ENCODE measurements at regions not wholly inside any gene's neighbourhood (a gene's known extent, or its start where the extent isn't known, plus 50 kb on each side); places are given as distances from the start of the nearest gene placed in this dataset.
"Not testable (repeated sequence)": the region's sequence is repeated elsewhere in the genome, so short reads cannot be mapped to it uniquely, and the experiment has no call there.

DNA sequence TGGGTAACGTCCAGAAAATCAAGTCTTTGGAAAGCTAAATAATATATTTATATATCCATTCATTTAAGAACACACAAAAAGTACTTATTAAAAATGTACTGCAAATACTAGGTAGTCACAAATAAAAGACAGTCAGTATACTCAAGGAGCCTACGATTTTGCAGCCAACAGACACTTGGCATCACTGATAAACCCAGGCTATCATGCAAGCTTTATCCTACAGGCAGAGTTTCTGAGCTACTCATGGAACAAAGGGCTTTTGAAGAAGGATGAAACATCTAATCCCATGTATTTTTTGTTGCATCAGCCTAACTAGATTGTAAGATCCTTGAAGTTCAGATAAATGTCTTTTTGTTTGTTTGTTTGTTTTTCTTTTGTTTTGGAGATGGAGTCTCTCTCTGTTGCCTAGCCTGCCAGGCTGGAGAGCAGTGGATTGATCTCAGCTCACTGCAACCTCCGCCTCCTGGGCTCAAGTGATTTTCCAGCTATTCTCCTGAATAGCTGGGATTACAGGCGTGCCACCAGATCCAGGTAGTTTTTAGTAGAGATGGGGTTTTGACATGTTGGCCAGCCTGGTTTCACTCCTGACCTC, 319.4 kb upstream of the MDFIC2 start:
- DNase-seq (ENCODE audit: low read depth): no peak

DNA sequence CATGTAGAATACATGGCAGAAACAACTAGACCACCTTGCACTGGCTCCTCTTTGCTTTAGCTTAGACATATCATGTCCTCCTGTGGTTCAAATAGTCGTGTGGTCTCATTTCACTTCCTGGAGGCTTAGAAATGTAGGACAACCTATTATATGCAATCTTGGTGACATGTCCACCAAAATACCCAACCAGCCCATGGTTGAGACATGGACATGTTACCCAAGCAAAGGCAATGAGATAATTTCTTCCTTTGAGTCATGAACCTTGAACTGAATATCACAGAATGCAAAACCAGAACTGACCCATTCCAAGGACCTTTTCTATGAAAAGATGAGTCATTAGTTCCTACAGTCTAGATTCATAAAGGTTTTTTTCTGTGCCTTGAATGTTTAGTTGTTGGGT, 309.0 kb upstream of the MDFIC2 start:
- no peak for DNase-seq (ENCODE audit: low read depth)

DNA sequence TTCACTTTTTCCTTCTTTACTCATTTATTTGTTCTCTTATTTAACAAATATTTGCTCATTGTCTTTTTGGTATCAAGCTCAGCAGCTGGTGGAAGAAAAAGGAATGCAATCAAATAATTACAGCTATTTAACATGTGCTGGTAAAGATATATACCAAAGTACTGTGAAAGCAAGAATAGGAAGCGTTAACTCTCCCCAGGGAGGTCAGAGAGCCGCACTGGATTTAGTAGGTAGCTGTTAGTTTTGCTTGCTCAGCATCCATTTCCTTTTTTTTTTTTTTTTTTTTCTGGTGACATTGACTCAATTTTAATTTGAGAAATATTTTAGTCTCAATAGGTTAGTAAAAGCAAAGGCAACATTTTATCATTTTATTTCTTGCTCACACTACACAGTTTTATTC, 308.5 kb upstream of the MDFIC2 start:
- DNase-seq (ENCODE audit: low read depth): no peak

DNA sequence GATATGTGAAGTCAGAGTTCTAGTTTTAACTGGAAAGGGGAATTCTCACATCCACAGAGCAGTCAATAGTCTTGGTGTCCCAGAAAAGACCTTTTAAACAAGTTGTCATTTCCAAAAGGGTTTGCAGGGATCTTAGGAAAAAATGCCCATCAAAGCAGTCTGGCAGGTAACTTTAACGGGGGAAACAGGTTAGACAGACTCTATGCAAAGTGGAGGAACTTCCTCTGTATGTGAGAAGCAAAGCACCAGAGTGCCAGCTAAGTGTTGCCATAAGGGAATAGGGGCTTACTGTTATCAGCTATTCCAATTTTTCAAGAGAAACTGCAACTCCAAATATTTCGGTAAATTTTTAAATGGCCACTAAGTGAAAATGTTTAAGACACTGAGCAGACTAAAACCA, 307.9 kb upstream of the MDFIC2 start:
- DNase-seq (ENCODE audit: low read depth): no peak

DNA sequence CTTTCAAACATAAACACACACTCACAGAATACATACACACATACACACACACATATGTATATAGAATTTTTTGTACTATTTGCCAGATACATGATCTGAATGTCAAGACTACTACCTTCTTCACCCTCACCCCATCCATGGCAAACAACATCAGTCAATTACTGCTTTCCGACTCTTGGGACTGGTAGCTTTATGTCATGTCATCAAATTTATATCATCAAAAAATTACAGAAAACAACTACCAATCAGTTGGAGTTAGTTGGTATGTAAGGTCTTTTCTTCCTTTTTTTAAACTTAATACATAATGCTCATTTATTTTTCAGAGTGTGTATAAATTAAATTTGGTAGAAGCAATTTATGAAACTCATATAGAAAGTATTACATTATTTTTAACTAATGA, 305.7 kb upstream of the MDFIC2 start:
- no peak for DNase-seq (ENCODE audit: low read depth)

DNA sequence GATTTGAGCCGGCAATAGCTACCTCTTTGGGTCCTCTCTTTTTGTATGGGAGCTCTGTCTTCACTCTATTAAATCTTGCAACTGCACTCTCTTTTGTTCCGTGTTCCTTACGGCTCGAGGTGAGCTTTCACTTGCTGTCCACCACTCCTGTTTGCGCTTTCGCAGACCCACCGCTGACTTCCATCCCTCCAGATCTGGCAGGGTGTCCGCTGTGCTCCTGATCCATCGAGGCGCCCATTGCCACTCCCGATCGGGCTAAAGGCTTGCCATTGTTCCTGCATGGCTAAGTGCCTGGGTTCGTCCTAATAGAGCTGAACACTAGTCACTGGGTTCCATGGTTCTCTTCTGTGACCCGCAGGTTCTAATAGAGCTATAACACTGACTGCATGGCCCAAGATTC, 304.9 kb upstream of the MDFIC2 start:
- DNase-seq (ENCODE audit: low read depth): not testable (repeated sequence)

DNA sequence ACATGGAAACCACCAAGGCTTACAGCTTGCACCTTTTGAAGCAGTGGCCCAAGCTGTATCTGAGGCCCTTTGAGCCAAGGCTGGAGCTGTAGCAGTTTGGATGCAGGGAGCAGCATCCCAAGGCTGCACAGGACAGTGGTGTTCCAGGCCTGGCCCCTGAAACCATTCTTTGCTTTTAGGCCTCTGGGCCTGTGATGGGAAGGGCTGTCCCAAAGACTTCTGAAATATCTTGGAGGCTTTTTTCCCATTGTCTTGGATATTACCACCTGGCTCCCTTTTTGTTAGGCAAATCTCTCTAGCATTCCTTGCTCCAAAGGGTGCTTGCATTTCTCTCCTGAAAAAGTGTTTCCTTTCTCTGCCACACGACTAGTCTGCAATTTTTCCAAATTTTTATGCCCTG, 302.8 kb upstream of the MDFIC2 start:
- DNase-seq (ENCODE audit: low read depth): no peak

DNA sequence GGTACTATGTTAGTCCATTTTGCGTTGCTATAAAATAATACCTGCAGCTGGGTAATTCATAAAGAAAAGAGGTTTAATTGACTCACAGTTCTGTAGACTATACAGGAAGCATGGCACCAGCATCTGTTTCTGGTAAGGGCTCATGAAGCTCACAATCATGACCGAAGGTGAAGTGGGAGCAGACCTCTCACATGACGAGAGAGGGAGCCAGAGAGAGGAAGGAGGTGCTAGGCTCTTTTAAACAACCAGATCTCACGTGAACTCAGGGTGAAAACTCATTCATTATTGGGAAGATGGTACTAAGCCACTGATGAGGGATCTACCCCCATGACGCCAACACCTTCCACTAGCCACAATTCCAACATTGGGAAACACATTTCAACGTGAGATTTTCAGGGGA, 301.7 kb upstream of the MDFIC2 start:
- DNase-seq (ENCODE audit: low read depth): no peak

DNA sequence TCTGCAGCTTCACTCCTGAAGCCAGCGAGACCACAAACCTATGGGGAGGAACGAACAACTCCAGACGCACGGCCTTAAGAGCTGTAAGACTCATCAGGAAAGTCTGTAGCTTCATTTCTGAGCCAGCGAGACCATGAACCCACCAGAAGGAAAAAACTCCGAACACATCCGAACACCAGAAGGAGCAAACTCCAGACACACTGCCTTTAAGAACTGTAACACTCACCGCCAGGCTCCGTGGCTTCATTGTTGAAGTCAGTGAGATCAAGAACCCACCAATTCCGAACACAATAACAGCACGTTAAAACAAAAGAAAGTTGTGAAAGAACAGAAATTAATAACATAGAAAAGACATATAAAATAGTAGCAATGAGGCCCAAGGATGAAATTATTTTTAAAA, 300.5 kb upstream of the MDFIC2 start:
- DNase-seq (ENCODE audit: low read depth): no peak

DNA sequence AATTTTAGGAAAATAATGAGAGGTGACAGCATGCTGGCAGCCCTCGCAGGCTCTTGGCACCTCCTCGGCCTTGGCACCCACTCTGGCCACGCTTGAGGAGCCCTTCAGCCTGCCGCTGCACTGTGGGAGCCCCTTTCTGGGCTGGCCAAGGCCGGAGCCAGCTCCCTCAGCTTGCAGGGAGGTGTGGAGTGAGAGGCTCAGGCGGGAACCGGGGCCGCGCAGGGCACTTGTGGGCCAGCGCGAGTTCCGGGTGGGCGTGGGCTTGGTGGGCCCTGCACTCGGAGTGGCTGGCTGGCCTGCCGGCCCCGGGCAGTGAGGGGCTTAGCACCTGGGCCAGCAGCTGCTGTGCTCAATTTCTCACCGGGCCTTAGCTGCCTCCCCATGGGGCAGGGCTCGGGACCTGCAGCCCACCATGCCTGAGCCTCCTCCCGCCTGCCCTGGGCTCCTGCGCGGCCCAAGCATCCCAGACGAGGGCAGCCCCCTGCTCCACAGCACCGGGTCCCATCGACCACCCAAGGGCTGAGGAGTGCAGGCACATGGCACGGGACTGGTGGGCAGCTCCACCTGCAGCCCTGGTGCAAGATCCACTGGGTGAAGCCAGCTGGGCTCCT, 299.3 kb upstream of the MDFIC2 start:
- DNase-seq (ENCODE audit: low read depth): not testable (repeated sequence)

DNA sequence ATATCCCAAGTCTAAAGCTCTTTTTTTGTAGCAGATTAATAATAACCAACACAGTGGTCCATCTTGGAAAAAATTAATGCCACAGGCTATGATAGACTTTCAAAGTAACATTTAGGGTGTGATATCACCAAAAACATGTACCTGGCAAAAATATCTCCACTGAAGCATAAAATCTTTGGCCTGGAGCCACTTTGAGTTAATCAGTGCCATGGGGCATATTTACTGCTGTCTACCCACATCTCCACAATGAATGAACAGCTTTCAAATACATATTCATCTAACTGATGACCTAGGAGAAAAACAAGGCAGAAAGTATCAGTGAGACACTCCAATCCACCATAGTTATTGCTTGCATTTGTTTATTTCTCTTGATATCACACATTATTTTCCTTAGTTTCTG, 296.0 kb upstream of the MDFIC2 start:
- no peak for DNase-seq (ENCODE audit: low read depth)

DNA sequence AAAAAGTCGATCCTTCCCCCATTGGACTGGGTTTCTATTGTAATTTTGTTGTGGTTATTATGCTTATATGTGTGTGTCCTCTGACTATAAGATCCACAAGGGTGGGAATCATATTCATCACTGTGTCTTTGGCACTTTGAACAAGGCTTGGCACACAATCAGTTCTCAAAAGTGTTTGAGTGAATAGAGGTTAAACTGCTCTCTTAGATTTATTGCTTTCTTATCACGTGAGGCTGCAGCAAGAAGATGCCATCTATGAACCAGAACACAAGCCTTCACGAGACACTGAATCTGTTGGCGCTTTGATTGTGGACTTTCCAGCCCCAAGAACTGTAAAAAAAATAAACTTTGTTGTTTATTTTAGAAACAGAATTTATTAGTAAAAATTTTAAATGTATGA, 295.0 kb upstream of the MDFIC2 start:
- no peak for DNase-seq (ENCODE audit: low read depth)

DNA sequence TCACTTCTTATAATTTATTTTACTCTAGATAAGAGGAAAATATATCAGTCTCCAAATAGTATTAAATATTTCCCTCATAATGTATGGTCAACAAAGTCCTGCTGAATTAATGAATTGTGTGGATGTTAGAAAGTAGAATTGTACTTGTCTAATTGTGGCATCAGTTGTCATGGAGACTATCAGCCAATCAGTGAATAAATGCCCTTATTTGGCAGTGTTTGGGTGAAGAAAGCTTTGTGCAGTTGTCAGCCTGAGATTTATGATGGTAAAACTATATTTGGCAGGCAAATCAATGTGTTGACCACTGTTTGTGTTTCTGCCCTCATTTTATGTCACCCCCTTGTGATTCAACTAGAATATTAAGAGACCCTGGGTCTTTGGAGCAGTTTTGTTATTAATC, 293.6 kb upstream of the MDFIC2 start:
- no peak for DNase-seq (ENCODE audit: low read depth)

DNA sequence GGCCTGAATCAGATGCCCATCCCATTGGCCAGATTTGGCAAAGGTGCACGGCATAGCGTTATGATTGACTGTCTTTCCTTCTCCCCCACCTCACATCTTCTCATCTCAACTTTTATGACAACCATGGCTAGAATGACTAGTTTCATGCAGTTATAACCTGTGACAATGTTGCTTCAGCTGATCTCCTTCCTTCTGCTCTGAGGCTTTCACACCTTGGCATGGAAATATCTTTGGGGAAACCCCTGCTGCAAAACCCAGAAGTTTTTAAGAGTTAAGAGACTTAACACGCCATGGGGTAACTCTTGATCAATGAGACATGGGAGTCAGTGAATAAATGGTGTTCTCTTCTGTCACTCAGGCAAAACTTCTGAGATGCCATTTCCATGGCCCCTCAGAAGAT, 290.7 kb upstream of the MDFIC2 start:
- DNase-seq (ENCODE audit: low read depth): no peak

DNA sequence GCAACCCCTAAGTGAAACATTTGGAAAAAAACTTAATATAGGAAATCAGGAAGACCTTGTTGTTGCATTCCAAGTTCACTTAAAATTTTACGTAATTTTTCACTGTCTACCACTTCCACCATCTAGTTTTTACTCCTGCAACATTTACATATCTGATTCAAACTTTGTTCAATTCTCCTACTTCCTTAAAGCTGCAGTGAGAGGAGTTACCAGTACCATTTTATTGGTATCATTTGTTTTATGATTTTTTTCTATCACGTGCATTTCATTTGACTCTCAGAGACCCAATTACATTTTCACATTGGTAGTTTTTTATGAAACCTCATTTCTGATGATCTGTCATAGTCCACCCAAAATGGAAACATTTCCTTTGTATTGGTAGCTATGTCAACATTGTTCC, 284.9 kb upstream of the MDFIC2 start:
- no peak for DNase-seq (ENCODE audit: low read depth)

DNA sequence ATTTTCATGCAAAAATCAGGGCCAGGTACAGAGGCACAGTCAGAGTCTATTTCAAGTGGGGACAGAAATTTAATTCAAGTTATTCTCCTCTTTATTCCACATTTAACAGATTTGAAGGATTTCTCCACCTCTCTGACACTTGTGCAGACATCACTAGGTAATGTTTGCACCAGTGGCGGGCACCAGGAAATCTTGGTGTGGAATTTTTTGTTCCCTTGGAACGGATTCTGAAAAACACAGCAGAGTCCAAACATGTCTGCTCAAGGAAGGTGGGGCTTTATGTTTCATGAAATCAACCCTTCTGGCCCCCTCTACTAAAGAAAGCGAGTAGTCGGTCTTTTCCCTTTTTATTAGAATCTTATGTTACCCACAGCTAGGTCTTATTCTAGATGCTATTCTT, 271.2 kb upstream of the MDFIC2 start:
- DNase-seq (ENCODE audit: low read depth): no peak

DNA sequence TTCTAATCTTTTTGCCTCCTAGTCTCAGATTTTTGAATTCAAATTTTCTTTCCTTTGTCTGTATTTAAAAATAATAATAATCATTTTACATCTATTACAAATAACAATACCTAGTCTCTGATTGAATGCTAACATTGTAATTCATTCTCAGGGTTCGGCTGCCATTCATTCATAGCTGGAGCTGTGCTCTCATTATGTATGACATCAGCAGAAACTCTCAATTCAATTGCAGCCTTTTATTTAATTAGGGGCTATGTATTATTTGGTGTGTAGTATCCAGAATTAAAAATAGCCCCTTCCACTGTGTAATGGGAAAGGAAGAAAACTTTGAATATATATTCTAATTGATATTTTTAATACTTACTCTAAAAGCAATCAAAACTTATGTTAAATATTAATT, 270.4 kb upstream of the MDFIC2 start:
- no peak for DNase-seq (ENCODE audit: low read depth)

DNA sequence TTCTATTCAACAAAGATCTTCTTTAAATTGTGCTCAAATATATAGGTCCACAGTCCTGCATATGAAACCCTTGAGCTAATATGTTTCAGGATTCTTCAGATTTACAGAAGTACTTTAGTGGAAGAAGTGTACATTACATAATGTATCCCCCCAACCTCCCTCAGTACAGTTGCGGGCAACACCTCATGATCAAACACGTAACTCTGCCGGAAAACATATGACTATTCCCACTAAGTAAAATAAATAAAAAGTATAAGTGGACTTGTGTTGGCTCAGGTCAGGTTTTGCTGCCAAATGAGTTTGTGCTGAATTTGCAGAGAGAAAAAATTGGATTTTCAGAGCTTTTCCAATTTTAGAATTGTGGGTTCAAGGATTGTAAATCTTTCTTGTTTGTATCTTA, 267.6 kb upstream of the MDFIC2 start:
- DNase-seq (ENCODE audit: low read depth): no peak

DNA sequence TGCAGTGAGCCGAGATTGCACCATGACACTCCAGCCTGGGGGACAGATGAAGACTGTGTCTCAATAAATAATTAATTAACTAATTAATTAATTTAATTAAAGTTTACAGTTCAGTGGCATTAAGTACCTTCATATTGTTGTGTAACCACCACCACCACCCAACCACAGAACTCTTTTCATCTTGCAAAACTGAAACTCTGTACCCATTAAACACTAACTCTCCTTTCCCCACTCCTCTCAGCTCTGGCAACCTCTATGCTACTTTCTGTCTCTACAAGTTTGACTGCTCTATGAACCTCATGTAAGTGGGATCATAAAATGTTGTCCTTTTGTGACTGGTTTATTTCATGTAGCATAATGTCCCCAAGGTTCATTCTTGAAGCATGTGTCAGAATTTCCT, 259.3 kb upstream of the MDFIC2 start:
- no peak for DNase-seq (ENCODE audit: low read depth)

DNA sequence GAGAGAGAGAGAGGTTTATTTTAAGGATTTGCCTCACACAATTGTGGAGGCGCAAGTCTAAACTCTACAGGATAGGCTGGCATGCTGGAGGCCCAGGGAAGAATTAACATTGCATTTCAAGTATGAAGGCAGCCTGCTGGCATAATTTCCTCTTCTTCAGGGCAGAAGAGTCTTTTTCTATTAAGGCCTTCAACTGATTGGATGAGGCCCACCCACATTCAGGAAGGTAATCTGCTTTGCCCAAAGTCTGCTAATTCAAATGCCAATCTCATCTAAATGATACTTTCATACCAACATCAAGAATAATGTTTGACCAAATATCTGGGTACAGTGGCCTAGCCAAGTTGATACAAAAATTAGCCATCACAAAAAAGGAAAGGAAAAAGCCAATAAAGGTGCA, 258.1 kb upstream of the MDFIC2 start:
- DNase-seq (ENCODE audit: low read depth): no peak

DNA sequence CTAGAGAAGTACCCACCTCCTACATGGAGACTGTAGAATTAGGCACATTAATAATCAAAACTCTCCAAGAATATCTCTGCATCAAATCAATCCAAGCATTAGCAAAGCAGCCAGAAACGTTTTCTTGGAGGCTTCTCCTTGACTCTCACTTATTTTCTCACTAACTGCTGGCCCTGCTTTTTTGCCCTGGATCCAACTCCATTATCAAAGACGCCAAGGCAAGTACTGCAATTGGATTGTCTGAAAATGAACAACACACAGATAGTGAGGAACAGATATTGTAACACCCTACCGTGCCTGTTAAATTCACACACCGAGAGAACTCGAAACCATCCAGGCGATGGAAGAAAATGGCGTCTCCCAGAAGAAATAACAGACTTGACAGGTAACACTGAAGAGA, 256.2 kb upstream of the MDFIC2 start:
- DNase-seq (ENCODE audit: low read depth): no peak

DNA sequence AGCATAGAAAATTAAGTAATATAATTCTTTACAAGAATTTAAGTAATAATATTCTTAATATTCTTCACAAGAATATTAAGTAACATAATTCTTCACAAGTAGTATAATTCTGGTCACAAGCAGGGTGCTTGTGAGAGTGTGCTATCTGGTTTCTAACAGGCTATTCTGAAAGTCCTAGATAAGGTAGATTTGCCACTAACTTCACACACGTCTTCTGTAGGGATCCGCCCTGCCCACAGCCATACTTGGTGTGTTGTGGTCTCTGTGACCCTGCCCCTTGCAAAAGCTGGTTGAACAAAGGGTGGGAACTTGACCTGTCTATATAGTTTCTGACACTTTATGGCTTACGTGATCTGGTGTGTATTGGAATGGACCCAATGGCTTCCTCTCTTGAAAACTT, 253.4 kb upstream of the MDFIC2 start:
- DNase-seq (ENCODE audit: low read depth): no peak

DNA sequence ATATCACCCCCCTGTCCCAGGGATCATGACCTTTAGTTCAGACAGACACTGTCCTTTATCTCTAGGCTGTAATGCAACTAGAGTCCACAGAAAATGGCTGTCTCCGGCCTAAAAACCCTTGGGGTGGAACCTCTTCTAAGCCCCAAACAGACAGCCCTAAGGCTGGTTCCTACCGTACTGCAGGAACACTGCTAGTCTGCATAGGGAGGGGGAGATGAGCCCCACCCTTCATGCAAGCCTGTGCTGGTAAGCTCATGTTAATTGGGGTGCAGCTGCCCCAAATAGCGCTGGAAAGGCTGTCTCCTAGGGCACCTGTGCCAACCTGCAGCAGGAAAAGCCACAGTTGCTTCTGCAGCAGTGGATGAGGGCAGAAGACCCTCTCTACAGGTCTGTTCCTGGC, 252.1 kb upstream of the MDFIC2 start:
- DNase-seq (ENCODE audit: low read depth): no peak

DNA sequence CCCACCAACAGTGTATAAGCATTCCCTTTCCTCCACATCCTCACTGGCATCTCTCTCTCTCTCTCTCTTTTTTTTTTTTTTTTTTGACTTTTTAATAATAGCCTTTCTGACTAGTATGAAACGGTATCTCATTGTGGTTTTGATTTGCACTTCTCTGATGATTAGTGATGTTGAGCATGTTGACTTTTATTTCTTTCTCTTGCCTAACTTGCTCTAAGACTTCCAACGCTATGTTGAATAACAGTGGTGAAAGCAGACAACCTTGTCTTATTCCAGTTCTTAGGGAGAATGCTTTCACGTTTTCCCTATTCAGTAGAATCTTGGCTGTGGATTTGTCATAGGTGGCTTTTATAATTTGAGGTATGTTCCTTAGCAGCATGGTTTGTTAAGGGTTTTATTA, 249.4 kb upstream of the MDFIC2 start:
- no peak for DNase-seq (ENCODE audit: low read depth)

DNA sequence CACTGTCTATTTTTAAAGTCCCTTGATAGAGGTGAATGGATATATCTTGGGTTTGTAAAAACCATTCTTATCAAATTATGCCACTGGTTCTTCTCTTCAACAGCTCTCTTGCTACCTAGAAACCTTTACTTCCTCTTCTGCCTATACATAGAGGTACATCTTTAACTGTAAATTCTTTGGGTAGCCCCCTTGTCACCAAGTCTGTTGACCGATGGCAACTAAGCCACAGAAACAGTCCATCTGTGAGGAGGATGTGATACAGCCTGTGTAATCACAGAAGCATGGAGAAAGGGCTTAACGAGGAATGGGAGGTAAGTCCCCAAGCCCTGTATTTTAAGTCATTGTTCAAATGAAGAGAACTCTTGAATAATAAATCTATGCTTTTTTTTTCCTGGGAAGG, 246.5 kb upstream of the MDFIC2 start:
- no peak for DNase-seq (ENCODE audit: low read depth)

Data from activated T-helper 9 cell treated with anti-CD3 and anti-CD28 coated beads, Interleukin-2, amount 50 U/mL, for 16 hours (primary cell).